Activated naive CD4-positive, alpha-beta T cell treated with anti-CD3 and anti-CD28 coated beads, Interleukin-2, amount 50 U/mL, for 24 hours (primary cell): ENCODE measurements at regions not wholly inside any gene's neighbourhood (a gene's known extent, or its start where the extent isn't known, plus 50 kb on each side); places are given as distances from the start of the nearest gene placed in this dataset.

Experiments
- H3K27ac Mint-ChIP-seq: one replicate; pipeline ENCODE4 v1.8.0; 2021; ENCODE audit warnings: mild to moderate bottlenecking, mixed read lengths
- H3K27me3 Mint-ChIP-seq: one replicate; pipeline ENCODE4 v1.8.0; 2021; ENCODE audit warnings: mixed read lengths
- H3K36me3 Mint-ChIP-seq: one replicate; pipeline ENCODE4 v1.8.0; 2021; ENCODE audit warnings: mixed read lengths
- H3K4me1 Mint-ChIP-seq: one replicate; pipeline ENCODE4 v1.8.0; 2021; ENCODE audit warnings: mixed read lengths
- H3K4me3 Mint-ChIP-seq: one replicate; pipeline ENCODE4 v1.8.0; 2021; ENCODE audit warnings: mild to moderate bottlenecking, mixed read lengths
- H3K9me3 Mint-ChIP-seq: one replicate; pipeline ENCODE4 v1.8.0; 2021; ENCODE audit warnings: mixed read lengths

DNA sequence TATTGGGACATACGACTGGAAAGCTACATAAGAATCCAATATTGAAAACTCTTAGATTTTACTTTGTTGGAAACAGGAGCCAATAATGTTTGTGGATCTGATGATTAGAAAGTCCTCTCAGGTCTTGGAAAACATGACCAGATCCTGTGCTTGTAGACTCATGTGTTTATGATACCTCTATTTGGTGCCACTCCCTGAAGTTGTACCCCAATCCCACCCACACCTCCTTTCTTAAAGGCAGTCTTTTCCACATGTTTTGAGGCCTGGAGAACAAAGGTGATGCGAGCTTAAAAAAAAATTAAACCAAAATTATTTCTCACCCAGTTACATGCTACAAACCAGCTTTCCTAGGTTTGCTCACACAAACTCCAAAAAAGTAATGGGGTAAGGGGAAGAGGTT, 262.7 kb downstream of the PTTG2 start:
- Mint-ChIP-seq H3K4me1 (no peaks in the 10 kb centered on the region), H3K27me3 (no peaks in the 10 kb centered on the region), H3K4me3 (no peak overlapping the region)

GRCh38 chr4:38223306-38223705, 263.1 kb downstream of the PTTG2 start:
- Mint-ChIP-seq H3K27me3 (no peaks in the 10 kb centered on the region), H3K4me3 (no peak overlapping the region), H3K36me3 (peaks cover 1% of the 10 kb centered on the region), H3K27ac (no peak overlapping the region), H3K9me3 (no peaks in the 10 kb centered on the region), H3K4me1 (no peaks in the 10 kb centered on the region)

More for the DNA sequence above, 262.7 kb downstream of the PTTG2 start:
- Mint-ChIP-seq H3K27ac (no peak overlapping the region), H3K9me3 (no peaks in the 10 kb centered on the region), H3K36me3 (peaks cover 1% of the 10 kb centered on the region)

- no peak overlapping the region for H3K4me3 Mint-ChIP-seq
- no peaks in the 10 kb centered on the region for H3K27me3 Mint-ChIP-seq
- no peak overlapping the region for H3K27ac Mint-ChIP-seq
- H3K4me1 Mint-ChIP-seq: no peaks in the 10 kb centered on the region
- peaks cover 1% of the 10 kb centered on the region for H3K36me3 Mint-ChIP-seq
- no peaks in the 10 kb centered on the region for H3K9me3 Mint-ChIP-seq
Observed at GRCh38 chr4:38223782-38224236, 263.6 kb downstream of the PTTG2 start.

DNA sequence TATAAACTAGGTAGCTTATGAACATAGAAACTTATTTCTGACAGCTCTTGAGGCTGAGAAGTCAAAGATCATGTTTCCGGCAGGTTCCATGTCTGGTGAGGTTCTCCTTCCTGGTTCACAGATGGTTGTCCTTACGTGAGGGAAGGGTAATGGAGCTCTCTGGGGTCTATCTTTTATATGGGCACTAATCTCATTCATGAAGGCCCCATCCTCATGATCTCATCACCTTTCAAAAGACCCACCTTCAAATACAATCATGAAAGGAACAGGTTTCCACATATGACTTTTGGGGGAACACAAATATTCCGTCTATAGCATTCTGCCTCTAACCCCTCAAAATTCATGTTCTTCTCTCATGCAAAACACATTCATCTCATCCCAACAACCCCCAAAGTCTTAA, 264.7 kb downstream of the PTTG2 start:
- Mint-ChIP-seq H3K27ac (no peak overlapping the region), H3K4me3 (no peak overlapping the region), H3K36me3 (peaks cover 1% of the 10 kb centered on the region), H3K4me1 (no peaks in the 10 kb centered on the region), H3K27me3 (no peaks in the 10 kb centered on the region), H3K9me3 (no peaks in the 10 kb centered on the region)

DNA sequence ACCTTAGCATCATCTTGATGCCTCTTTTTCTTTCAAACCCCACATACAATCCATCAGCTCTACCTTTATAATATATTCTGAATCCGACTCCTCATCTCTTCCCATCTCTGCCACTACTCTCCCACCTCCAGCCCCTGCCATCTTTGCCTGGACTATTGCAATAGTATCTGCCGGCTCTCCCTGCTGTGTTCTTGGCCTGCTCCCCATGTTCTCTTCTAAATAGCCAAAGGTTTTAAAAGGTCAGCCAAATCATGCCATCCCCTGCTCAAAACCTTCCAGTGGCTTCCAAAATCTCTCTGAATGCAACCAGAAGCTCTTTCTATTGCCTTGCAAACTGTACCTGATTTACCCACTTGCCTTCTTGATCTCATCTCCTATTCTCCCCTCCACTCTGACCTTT, 266.0 kb downstream of the PTTG2 start:
- Mint-ChIP-seq H3K4me3 (no peak overlapping the region), H3K36me3 (peaks cover 1% of the 10 kb centered on the region), H3K27ac (peak overlapping the region; percentile 2), H3K4me1 (no peaks in the 10 kb centered on the region), H3K9me3 (no peaks in the 10 kb centered on the region), H3K27me3 (no peaks in the 10 kb centered on the region)

DNA sequence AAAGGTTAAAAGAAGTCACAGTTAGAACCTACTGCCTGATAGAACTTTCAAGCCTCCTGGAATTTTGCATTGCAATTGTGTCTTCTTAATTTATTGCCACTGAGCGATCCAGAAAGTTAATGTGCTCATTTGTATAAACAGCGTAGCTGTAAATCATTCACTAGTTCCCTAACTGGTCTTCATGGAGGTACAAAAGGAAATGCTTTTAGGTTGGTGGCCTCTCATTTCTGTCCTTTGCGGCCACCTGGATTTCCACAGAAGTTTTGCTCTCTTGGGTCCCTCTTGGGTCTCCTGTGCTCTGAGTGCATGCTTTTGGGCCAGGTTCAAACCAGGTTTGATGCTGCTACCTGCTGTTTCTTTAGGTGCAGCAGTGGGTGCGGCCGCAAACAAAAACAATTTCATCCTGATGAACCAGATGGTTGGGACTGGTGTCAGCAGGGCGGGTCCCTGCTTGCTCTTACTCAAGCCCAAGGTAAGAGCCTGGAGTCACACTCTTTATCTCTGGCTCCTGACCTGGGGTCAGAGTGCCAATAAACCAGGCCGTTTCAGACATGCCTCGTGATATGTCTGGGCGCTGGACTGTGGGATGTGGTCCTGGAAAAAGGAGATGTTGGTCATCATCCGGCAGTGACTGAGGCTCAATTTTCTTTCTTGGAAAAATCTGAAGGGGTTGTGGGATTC, 270.1 kb downstream of the PTTG2 start:
- Mint-ChIP-seq H3K36me3 (no peaks in the 10 kb centered on the region), H3K27ac (no peak overlapping the region), H3K27me3 (no peaks in the 10 kb centered on the region), H3K9me3 (no peaks in the 10 kb centered on the region), H3K4me3 (no peak overlapping the region), H3K4me1 (no peaks in the 10 kb centered on the region)

- Mint-ChIP-seq H3K36me3 (no peaks in the 10 kb centered on the region), H3K4me3 (no peak overlapping the region), H3K9me3 (no peaks in the 10 kb centered on the region), H3K4me1 (no peaks in the 10 kb centered on the region), H3K27me3 (no peaks in the 10 kb centered on the region), H3K27ac (no peak overlapping the region)
Observed at GRCh38 chr4:38230821-38231563, 270.8 kb downstream of the PTTG2 start.

DNA sequence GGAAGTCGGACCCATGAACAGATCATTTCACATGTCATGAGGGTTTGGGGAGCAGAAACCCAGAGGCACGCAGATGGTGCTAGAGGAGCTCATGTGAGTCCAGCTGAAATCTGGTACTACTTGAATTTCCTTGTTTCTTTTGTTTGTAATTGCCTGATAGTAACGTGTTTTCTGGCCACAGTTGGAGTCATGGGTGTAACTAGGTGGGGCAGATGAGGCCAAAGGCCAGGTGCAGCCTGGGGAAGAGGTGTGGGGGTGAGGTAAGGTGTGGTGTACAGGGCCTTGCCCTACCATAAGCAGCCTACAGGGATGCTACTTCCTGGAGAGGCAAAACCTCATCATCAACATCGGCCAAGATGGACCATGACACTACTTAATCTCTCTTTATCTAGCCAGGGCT, 271.4 kb downstream of the PTTG2 start:
- H3K4me1 Mint-ChIP-seq: no peaks in the 10 kb centered on the region
- H3K27me3 Mint-ChIP-seq: no peaks in the 10 kb centered on the region
- H3K27ac Mint-ChIP-seq: no peak overlapping the region
- H3K4me3 Mint-ChIP-seq: no peak overlapping the region
- no peaks in the 10 kb centered on the region for H3K9me3 Mint-ChIP-seq
- H3K36me3 Mint-ChIP-seq: no peaks in the 10 kb centered on the region

- H3K27ac Mint-ChIP-seq: no peak overlapping the region
- no peaks in the 10 kb centered on the region for H3K4me1 Mint-ChIP-seq
- H3K27me3 Mint-ChIP-seq: no peaks in the 10 kb centered on the region
- H3K4me3 Mint-ChIP-seq: no peak overlapping the region
- H3K36me3 Mint-ChIP-seq: no peaks in the 10 kb centered on the region
- H3K9me3 Mint-ChIP-seq: no peaks in the 10 kb centered on the region
Observed at GRCh38 chr4:38232741-38233140, 272.5 kb downstream of the PTTG2 start.

GRCh38 chr4:38233727-38234480, 273.7 kb downstream of the PTTG2 start:
- Mint-ChIP-seq H3K27ac (no peak overlapping the region), H3K27me3 (no peaks in the 10 kb centered on the region), H3K4me1 (no peaks in the 10 kb centered on the region), H3K9me3 (no peaks in the 10 kb centered on the region), H3K4me3 (no peak overlapping the region), H3K36me3 (no peaks in the 10 kb centered on the region)

GRCh38 chr4:38235354-38235753, 275.2 kb downstream of the PTTG2 start:
- Mint-ChIP-seq H3K4me1 (no peaks in the 10 kb centered on the region), H3K4me3 (no peak overlapping the region), H3K36me3 (no peaks in the 10 kb centered on the region), H3K9me3 (no peaks in the 10 kb centered on the region), H3K27ac (no peak overlapping the region), H3K27me3 (no peaks in the 10 kb centered on the region)

DNA sequence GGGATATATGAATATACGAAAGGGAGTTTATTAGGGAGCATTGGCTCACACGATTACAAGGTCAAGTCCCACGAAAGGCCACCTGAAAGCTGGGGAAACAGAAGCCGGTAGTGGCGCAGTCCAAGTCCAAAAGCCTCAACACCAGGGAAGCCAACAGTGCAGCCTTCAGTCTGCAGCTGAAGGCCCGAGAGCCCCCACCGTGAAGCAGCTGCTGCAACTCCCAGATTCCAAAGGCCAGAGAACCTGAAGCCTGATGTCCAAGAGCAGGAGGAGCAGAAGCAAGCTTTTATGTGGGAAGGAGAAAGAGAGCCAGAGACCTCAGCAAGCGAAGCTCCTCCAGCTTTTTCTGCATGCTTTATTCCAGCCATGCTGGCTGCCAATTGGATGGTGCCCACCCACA, 275.8 kb downstream of the PTTG2 start:
- Mint-ChIP-seq H3K27ac (no peak overlapping the region), H3K4me1 (no peaks in the 10 kb centered on the region), H3K27me3 (no peaks in the 10 kb centered on the region), H3K9me3 (no peaks in the 10 kb centered on the region), H3K36me3 (no peaks in the 10 kb centered on the region), H3K4me3 (no peak overlapping the region)

DNA sequence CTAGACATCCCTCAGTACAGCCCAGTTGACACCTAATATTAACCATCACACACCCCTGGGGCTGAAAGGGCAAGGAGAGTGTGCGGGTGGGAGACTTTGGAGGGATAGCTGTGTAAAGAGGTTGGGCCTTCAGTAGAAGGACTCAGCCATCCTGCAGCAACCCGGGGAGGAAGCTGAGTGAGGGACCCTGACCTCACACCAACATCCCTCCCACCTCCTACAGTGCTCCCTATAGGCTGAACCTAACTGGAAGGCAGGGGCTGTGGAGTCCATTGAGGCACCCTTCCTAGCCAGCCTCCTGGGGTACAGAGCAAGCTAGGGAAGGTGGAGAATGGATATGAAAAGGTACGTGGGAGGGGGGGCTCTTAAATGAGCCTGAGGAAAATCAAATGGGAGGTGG, 276.3 kb downstream of the PTTG2 start:
- no peaks in the 10 kb centered on the region for H3K4me1 Mint-ChIP-seq
- H3K4me3 Mint-ChIP-seq: no peak overlapping the region
- no peaks in the 10 kb centered on the region for H3K27me3 Mint-ChIP-seq
- H3K9me3 Mint-ChIP-seq: no peaks in the 10 kb centered on the region
- no peak overlapping the region for H3K27ac Mint-ChIP-seq
- no peaks in the 10 kb centered on the region for H3K36me3 Mint-ChIP-seq

DNA sequence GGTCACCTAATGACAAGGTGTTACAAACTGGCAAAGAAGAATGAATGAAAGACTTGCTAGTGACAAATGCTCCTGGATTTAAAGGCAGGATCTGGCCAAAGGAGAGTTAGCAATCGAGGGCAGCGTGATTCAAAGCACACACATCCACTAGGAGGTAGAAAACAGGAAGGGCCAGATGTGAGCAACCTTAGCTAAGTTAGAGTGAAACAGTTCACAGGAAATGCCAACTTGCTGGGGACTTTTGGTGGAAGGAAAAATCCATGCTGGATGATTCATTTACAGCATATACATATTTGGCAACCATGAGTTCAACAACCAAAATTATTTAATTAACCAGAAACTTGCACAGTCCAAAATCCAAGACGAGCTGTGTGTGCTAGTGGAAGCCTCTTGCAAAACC, 276.9 kb downstream of the PTTG2 start:
- H3K27ac Mint-ChIP-seq: no peak overlapping the region
- peaks cover under 1% of the 10 kb centered on the region for H3K4me1 Mint-ChIP-seq
- H3K27me3 Mint-ChIP-seq: no peaks in the 10 kb centered on the region
- H3K4me3 Mint-ChIP-seq: no peak overlapping the region
- no peaks in the 10 kb centered on the region for H3K9me3 Mint-ChIP-seq
- no peaks in the 10 kb centered on the region for H3K36me3 Mint-ChIP-seq

DNA sequence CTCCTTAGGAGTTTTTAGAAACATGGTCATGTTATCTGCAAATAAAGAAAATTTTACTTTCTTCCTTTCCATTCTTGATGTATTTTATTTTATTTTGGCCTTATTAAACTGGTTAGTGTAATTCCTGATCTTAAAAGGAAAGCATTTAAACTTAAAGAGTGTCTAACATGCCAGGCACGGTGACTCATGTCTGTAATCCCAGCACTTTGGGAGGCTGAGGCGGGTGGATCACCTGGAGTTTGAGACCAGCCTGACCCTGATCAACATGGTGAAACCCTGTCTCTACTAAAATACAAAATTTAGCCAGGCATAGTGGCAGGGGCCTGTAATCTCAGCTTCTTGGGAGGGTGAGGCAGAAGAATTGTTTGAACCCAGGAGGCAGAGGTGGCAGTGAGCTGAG, 281.3 kb downstream of the PTTG2 start:
- Mint-ChIP-seq H3K4me3 (no peak overlapping the region), H3K9me3 (no peaks in the 10 kb centered on the region), H3K36me3 (no peaks in the 10 kb centered on the region), H3K27ac (no peak overlapping the region), H3K4me1 (peaks cover 16% of the 10 kb centered on the region), H3K27me3 (no peaks in the 10 kb centered on the region)

DNA sequence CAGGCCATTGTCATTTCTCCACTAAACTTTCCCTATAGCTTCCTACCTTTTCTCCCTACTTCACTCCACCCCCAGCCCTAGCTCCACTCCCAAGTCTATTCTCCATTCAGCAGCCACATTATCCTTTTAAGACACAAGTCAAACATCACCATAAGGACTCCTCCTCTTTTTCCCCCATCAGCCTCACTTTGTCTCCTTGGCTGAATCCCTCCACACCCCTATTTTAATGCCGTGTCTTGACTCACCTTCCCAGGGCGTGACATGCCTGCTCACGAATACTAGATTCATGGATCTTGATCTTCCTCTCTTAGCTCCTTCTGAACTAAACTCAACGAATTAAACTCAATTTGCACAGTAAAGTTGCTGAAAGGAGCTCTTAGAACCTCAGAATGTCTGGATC, 281.9 kb downstream of the PTTG2 start:
- H3K27me3 Mint-ChIP-seq: no peaks in the 10 kb centered on the region
- H3K4me3 Mint-ChIP-seq: no peak overlapping the region
- H3K27ac Mint-ChIP-seq: peak overlapping the region; percentile 14

More for the DNA sequence above, 281.9 kb downstream of the PTTG2 start:
- H3K36me3 Mint-ChIP-seq: no peaks in the 10 kb centered on the region
- H3K4me1 Mint-ChIP-seq: peaks cover 16% of the 10 kb centered on the region
- no peaks in the 10 kb centered on the region for H3K9me3 Mint-ChIP-seq
